HEK293 (cell line): ENCODE measurements at regions not wholly inside any gene's neighbourhood (a gene's known extent, or its start where the extent isn't known, plus 50 kb on each side); places are given as distances from the start of the nearest gene placed in this dataset.

Source experiments
- CTCF ChIA-PET: fragments of 350-600 bp; formaldehyde crosslinking; extraction: SDS; loops from one replicate; lab custom pipeline; 2021; ENCODE audit warnings: antibody characterized with exemption; lab: Yijun Ruan, JAX
- POLR2A ChIA-PET: fragments of 300-600 bp; formaldehyde crosslinking; extraction: SDS; loops from one replicate; lab custom pipeline; 2020; ENCODE audit warnings: antibody characterized with exemption, inconsistent platforms; lab: Yijun Ruan, JAX
- H3K27ac ChIP-seq: fragments of 200-500 bp; sonication (Bioruptor generic); 2 replicates; pipeline ENCODE4 v1.5.1; 2014; ENCODE audit warnings: low read depth, low read length, control low read depth, inconsistent platforms; ENCODE audit errors: extremely low read depth
- H3K36me3 ChIP-seq, 2 experiments: fragments of 200-500 bp in 1 of 2; sonication (Bioruptor generic) in 1 of 2; 1 replicate in 1 of 2; 2 replicates in 1 of 2; pipeline ENCODE4 v1.5.1; 2014 to 2017; ENCODE audit warnings: inconsistent platforms in 2 of 2, low read length in 2 of 2; ENCODE audit not compliant: control insufficient read depth in 2 of 2, insufficient read depth in 1 of 2
- H3K4me1 ChIP-seq: fragments of 200-500 bp; sonication (Bioruptor generic); 2 replicates; pipeline ENCODE4 v1.5.1; 2014; ENCODE audit warnings: mild to moderate bottlenecking, low read length, inconsistent platforms; ENCODE audit not compliant: control insufficient read depth, insufficient read depth
- H3K4me3 ChIP-seq: 2 replicates; pipeline ENCODE4 v1.5.1; 2011; ENCODE audit warnings: low read depth, mild to moderate bottlenecking, control low read depth, low read length, moderate library complexity
- H3K9me3 ChIP-seq: fragments of 200-500 bp; sonication (Bioruptor generic); 2 replicates; pipeline ENCODE4 v1.5.1; 2014; ENCODE audit warnings: low read depth, low read length, inconsistent platforms; ENCODE audit not compliant: control insufficient read depth, insufficient read depth
- MZF1 ChIP-seq: fragments of 450-650 bp; formaldehyde crosslinking; IDR thresholded peaks from 2 replicates; pipeline ENCODE4 v1.5.1; 2017; ENCODE audit warnings: missing biosample characterization, missing genetic modification characterization, borderline replicate concordance
- SETDB1 ChIP-seq: IDR thresholded peaks from one replicate; pipeline ENCODE4 v1.6.1; 2017; ENCODE audit warnings: mild to moderate bottlenecking, low read length, moderate library complexity, mixed read lengths; ENCODE audit not compliant: insufficient read length
- ZBTB20 ChIP-seq: fragments of 450-650 bp; formaldehyde crosslinking; IDR thresholded peaks from 2 replicates; pipeline ENCODE4 v1.5.1; 2016; ENCODE audit warnings: missing biosample characterization, missing genetic modification characterization
- ZBTB7A ChIP-seq: fragments of 450-650 bp; formaldehyde crosslinking; IDR thresholded peaks from 2 replicates; pipeline ENCODE4 v1.5.1; 2016; ENCODE audit warnings: low read depth, missing biosample characterization, missing genetic modification characterization
- ZFP3 ChIP-seq: fragments of 450-650 bp; formaldehyde crosslinking; IDR thresholded peaks from 2 replicates; pipeline ENCODE4 v1.5.1; 2016; ENCODE audit warnings: low read depth, missing biosample characterization, missing genetic modification characterization
- ZFP41 ChIP-seq: fragments of 450-650 bp; formaldehyde crosslinking; IDR thresholded peaks from 2 replicates; pipeline ENCODE4 v1.5.1; 2016; ENCODE audit warnings: missing biosample characterization, missing genetic modification characterization, borderline replicate concordance
- ZNF311 ChIP-seq: fragments of 450-650 bp; formaldehyde crosslinking; IDR thresholded peaks from 2 replicates; pipeline ENCODE4 v1.5.1; 2017; ENCODE audit warnings: missing biosample characterization, missing genetic modification characterization, borderline replicate concordance
- ZNF621 ChIP-seq: fragments of 450-650 bp; formaldehyde crosslinking; IDR thresholded peaks from 2 replicates; pipeline ENCODE4 v1.5.1; 2017; ENCODE audit warnings: missing biosample characterization, missing genetic modification characterization
- ZNF747 ChIP-seq: fragments of 450-650 bp; formaldehyde crosslinking; IDR thresholded peaks from 2 replicates; pipeline ENCODE4 v1.5.1; 2016; ENCODE audit warnings: missing biosample characterization, missing genetic modification characterization
- ZSCAN4 ChIP-seq: fragments of 450-650 bp; formaldehyde crosslinking; IDR thresholded peaks from 2 replicates; pipeline ENCODE4 v1.5.1; 2017; ENCODE audit warnings: missing biosample characterization, missing genetic modification characterization
- TF ChIP-seq, protein P1 (sequence below): fragments of 450-650 bp; IDR thresholded peaks from 2 replicates; pipeline ENCODE4 v1.5.1; 2018; ENCODE audit warnings: missing biosample characterization, missing genetic modification characterization
- TF ChIP-seq, protein P2 (sequence below): fragments of 450-650 bp; formaldehyde crosslinking; IDR thresholded peaks from 2 replicates; pipeline ENCODE4 v1.5.1; 2016; ENCODE audit warnings: missing biosample characterization, missing genetic modification characterization
- TF ChIP-seq, protein P3 (sequence below): fragments of 450-650 bp; formaldehyde crosslinking; IDR thresholded peaks from 2 replicates; pipeline ENCODE4 v1.5.1; 2016; ENCODE audit warnings: missing biosample characterization, missing genetic modification characterization

GRCh38 chr20:52766645-52767435 is 205.3 kb upstream of the TSHZ2 start:
- H3K4me3 ChIP-seq = no peak overlapping the region
- ChIA-PET POLR2A (no interaction called here), CTCF (interaction anchor here (0.5 to 0.7 kb wide), 3 partner anchors 31 to 545 kb away, joined by 4 to 5 read pairs (median 4); no protein-coding TSS in a partner anchor)
- no peaks in the 10 kb centered on the region for H3K9me3 ChIP-seq
- no peaks in the 10 kb centered on the region for H3K4me1 ChIP-seq
- H3K36me3 ChIP-seq = no peaks in the 10 kb centered on the region
- H3K27ac ChIP-seq = no peak overlapping the region
- TF ChIP-seq MZF1 (tag by site-specific recombination) = no peak

- CTCF ChIA-PET = no interaction called here
- Histone ChIP-seq H3K4me3 (no peak overlapping the region), H3K4me1 (no peaks in the 10 kb centered on the region), H3K36me3 (no peaks in the 10 kb centered on the region)
- POLR2A ChIA-PET = no interaction called here
- TF ChIP-seq ZNF311 (no peak), ZSCAN4 (tag by site-specific recombination) (no peak)
- TF ChIP-seq, all 188 proteins: peak for 0
- H3K9me3 ChIP-seq = no peaks in the 10 kb centered on the region
- H3K27ac ChIP-seq = no peak overlapping the region
Measured at GRCh38 chr20:52763321-52763853, 208.8 kb upstream of the TSHZ2 start.

GRCh38 chr20:52761867-52762266 is 210.3 kb upstream of the TSHZ2 start:
- Histone ChIP-seq H3K4me1 (no peaks in the 10 kb centered on the region), H3K36me3 (no peaks in the 10 kb centered on the region), H3K27ac (no peak overlapping the region), H3K4me3 (no peak overlapping the region), H3K9me3 (no peaks in the 10 kb centered on the region)
- ChIA-PET CTCF (no interaction called here), POLR2A (no interaction called here)
- TF ChIP-seq, protein P1, sequence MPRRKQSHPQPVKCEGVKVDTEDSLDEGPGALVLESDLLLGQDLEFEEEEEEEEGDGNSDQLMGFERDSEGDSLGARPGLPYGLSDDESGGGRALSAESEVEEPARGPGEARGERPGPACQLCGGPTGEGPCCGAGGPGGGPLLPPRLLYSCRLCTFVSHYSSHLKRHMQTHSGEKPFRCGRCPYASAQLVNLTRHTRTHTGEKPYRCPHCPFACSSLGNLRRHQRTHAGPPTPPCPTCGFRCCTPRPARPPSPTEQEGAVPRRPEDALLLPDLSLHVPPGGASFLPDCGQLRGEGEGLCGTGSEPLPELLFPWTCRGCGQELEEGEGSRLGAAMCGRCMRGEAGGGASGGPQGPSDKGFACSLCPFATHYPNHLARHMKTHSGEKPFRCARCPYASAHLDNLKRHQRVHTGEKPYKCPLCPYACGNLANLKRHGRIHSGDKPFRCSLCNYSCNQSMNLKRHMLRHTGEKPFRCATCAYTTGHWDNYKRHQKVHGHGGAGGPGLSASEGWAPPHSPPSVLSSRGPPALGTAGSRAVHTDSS (tag by site-specific recombination) = no peak

DNA sequence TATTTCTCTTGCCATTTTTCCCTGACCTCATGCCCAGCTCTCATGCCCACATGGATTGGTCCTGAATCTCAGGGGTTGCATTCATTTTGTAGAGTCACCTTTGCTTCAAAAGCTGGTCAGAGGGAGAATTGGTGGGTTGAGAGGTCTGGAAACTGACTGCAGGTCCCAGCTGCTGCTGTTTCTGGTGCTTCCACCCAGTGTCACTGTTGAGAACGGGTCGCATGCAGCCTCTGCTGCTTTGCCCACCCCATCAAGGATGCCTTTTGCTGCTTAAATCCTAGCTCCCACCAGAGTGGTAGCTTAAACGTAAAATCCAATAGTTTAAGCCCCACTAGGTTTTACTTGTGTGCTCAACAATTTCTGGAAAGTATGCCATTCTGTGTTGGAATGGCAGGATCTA is 211.4 kb upstream of the TSHZ2 start:
- Histone ChIP-seq H3K4me3 (no peak overlapping the region), H3K4me1 (no peaks in the 10 kb centered on the region), H3K9me3 (no peaks in the 10 kb centered on the region), H3K27ac (no peak overlapping the region), H3K36me3 (no peaks in the 10 kb centered on the region)
- TF ChIP-seq SETDB1 (peak; percentile 17), ZFP3 (tag by site-specific recombination) (no peak)
- CTCF ChIA-PET = no interaction called here
- POLR2A ChIA-PET = no interaction called here

DNA sequence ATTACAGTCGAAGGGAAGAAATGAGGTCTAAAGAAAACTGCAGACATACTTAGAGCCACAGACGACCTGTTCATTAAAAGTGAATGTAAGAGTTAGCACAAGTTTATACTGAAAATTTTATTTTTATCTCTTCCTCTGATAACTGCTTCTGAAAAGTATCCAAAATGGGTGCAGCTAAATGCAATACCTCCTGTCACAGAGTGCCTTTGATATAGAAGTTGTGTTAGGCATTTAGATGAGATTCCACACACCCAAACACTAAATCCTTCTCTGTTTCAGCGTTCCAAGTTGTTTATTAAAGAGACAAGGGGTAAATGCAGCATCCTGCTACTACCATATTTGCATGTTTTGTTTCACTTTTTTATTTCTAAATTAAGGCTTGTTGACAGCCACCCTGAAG is 214.7 kb upstream of the TSHZ2 start:
- no peak overlapping the region for H3K4me3 ChIP-seq
- no peaks in the 10 kb centered on the region for H3K9me3 ChIP-seq
- CTCF ChIA-PET = interaction anchor here (0.8 kb wide), 1 partner anchor 10 kb away, joined by 4 read pairs; no protein-coding TSS in a partner anchor
- H3K27ac ChIP-seq = no peak overlapping the region
- POLR2A ChIA-PET = no interaction called here
- no peaks in the 10 kb centered on the region for H3K4me1 ChIP-seq
- no peaks in the 10 kb centered on the region for H3K36me3 ChIP-seq
- no peak for TF ChIP-seq ZNF621 (tag by site-specific recombination)
- TF ChIP-seq ZNF747 (tag by site-specific recombination) = no peak
- no peak for TF ChIP-seq ZBTB20 (tag by site-specific recombination)
- TF ChIP-seq ZNF311 = no peak
- TF ChIP-seq, protein P2, sequence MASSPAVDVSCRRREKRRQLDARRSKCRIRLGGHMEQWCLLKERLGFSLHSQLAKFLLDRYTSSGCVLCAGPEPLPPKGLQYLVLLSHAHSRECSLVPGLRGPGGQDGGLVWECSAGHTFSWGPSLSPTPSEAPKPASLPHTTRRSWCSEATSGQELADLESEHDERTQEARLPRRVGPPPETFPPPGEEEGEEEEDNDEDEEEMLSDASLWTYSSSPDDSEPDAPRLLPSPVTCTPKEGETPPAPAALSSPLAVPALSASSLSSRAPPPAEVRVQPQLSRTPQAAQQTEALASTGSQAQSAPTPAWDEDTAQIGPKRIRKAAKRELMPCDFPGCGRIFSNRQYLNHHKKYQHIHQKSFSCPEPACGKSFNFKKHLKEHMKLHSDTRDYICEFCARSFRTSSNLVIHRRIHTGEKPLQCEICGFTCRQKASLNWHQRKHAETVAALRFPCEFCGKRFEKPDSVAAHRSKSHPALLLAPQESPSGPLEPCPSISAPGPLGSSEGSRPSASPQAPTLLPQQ (tag by site-specific recombination) = no peak
- no peak for TF ChIP-seq ZFP41 (tag by site-specific recombination)
- no peak for TF ChIP-seq ZBTB7A (tag by site-specific recombination)
- TF ChIP-seq, protein P3, sequence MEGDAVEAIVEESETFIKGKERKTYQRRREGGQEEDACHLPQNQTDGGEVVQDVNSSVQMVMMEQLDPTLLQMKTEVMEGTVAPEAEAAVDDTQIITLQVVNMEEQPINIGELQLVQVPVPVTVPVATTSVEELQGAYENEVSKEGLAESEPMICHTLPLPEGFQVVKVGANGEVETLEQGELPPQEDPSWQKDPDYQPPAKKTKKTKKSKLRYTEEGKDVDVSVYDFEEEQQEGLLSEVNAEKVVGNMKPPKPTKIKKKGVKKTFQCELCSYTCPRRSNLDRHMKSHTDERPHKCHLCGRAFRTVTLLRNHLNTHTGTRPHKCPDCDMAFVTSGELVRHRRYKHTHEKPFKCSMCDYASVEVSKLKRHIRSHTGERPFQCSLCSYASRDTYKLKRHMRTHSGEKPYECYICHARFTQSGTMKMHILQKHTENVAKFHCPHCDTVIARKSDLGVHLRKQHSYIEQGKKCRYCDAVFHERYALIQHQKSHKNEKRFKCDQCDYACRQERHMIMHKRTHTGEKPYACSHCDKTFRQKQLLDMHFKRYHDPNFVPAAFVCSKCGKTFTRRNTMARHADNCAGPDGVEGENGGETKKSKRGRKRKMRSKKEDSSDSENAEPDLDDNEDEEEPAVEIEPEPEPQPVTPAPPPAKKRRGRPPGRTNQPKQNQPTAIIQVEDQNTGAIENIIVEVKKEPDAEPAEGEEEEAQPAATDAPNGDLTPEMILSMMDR (tag by site-specific recombination) = no peak
